Left forelimb (tissue), 1 donor: ENCODE measurements at regions not wholly inside any gene's neighbourhood (a gene's known extent, or its start where the extent isn't known, plus 50 kb on each side); places are given as distances from the start of the nearest gene placed in this dataset.
"Not testable (repeated sequence)": the region's sequence is repeated elsewhere in the genome, so short reads cannot be mapped to it uniquely, and the experiment has no call there.

Source experiments
- DNase-seq: peaks from one replicate; pipeline ENCODE4 v3.0.0-alpha.2; 2018; ENCODE audit warnings: low spot score

DNA sequence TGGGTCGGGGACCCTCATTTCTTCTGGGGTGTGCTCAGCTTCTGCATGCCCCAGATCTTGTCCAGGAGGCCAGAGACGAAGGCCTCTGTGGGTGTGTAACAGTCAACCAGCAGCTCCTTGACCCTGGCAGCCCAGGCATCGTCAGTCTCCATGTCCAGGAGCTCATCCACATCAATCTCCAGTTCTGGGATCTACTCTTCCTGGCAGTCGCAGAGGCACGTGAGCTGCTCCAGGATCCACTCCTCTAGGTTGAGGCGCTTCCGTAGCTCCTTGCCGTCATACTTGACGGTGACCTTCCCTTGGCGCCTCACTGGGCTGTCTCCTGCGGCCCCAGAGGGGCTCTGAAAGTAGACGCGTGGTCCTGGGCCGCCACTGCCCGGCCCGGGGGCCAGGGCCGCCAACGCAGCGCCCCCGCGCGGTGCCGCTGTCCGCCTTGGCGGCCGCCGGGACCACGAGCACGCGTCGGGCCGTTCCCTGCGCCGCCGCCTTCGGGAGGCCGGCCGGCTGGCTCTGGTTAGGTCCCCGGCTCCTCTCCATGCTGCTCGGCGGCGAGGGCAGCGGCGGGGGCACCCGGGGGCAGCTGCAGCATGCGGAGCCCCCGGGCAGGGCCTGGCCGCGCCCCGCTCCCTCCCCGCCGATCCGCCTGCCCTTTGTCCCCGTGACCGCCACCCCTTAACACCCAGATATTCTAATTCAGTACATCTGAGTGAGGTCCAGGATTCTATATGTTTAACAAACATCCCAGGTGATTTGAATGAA is 170.5 kb downstream of the SEPTIN7 start:
- DNase-seq: no peak

DNA sequence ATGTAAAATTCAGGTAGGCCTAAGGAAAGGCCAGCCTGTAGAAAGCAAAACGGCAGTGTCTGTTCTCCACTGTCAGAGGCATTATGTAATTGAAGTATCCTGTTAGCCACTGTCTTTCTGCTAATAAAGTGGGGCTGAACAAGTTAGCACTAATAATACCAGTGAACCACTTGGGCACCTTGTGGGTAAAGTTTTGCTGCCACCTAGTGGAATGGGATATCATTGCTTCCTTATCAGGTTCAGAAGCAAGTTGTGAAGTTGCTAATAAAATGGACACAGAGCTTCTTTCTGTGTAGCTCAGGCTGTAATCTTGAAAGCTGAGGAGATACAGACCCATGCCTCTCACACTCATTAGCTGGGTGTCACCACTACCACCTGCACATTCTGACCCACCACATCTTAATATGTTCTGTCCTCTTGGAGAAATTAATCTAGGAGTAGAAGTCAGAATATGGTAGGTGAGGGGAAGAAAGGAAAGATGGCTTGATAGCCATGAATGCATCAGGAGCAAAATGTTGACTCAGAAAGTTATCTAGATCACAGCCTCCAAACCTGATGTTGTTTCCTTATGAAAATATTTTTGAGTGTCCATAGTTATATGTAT is 175.1 kb downstream of the SEPTIN7 start:
- DNase-seq: no peak

DNA sequence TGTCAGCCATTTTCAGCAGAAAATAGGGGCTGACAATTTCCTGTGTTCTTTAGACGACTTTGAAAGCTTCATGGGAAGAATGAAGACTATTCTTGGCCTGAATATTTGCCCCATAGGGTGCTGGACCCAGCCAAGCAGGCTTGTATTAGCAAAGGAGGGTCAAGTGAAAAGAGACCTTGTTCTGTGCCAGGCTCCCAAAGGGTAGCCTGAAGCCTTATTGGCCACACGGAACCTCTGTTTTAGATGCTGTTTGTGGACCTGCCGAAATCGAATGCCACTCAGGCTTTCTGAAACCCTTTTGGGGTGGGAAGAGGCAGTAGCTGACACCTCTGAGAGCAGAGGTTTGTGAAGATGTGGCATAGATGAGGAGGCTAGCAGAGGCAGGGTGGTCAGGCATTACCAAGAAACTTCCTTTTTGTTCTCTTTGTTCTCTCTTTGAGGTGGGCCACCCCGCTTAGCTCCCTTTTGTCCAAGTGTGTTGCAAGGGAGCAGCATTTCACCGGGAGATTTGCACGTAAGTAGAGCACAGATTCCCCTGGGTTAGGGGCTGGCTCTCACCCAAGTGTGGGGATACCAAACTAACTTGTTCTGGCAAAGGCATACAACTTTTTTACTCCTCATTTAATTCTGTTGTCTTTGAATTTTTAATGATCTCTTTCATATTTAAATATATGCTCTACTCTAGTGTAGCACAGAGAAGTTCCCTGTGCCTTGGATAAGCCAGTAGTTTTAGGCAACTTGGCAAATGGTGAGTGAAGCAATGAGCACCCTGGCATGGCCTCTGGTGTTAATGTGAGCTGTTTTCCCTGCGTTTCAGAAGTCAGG is 174.0 kb upstream of the EEPD1 start:
- DNase-seq: not testable (repeated sequence)

DNA sequence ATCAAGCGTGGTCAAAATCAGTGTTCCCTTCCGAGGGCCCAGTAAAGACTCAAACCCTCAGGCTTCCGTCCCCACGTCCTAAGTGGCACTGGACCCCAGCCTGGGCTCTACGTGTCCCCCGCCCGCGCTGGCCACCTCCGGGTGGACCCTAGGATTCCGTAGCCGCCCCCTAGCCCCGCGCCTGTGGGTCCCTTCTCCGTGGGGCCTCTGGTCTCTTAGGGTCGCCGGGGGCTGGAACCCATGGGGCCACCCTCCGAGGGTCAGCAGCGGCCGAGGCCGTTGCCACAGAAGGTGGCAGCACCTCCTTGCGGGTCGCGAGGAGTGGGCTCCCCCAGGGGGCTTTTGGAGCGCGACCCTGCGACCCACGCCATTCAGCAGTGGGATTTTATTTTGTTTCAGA is 170.5 kb upstream of the EEPD1 start:
- no peak for DNase-seq

DNA sequence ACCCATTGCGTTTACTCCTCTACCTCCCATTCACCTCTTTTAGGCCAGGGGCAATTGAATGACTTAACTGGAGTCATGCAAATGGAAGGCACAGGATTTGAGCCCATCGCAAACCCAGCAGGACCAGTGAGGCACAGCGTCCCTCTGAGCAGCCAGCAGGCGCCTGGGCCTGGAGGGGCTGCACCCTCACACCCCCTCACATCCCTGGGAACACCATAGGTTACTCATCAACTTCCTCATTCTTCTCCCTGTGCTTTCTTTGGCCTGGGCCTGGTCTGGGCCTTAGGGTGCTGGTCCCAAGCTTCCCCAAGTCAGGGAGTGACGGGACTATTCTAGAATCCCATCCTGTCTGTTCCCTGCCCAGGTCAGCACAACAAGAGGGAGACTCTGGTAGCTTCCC is 169.4 kb upstream of the EEPD1 start:
- no peak for DNase-seq

DNA sequence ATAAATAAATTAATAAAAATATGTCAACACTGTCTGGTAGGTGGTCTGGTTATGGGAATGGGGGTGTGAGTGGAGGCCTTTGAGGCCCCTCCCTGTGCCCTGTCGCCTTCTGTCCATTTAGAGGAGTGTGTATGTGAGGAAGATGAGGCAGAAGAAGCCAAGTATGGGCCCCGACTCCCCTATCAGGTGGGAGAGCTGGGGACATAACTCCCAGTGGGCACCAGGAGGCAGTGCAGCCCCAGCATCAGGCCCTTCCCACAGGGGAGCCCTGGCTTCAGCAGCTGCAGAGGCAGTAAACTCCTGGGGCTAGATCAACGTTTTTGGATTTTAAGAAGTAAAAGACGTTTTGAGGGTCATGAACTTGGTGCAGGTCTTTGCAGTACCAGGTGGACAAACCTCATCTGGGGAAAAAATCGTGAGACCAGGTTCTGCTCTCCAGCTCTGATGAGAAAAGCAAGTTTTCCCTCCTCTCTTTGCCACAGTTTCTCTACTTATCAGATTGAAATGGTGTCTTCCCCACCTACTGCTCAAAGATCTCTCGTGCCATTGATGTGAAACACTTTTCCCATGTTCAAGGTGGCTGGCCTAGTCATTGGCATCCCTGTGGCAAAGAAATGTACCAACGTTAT is 167.8 kb upstream of the EEPD1 start:
- peak; percentile 82 for DNase-seq

DNA sequence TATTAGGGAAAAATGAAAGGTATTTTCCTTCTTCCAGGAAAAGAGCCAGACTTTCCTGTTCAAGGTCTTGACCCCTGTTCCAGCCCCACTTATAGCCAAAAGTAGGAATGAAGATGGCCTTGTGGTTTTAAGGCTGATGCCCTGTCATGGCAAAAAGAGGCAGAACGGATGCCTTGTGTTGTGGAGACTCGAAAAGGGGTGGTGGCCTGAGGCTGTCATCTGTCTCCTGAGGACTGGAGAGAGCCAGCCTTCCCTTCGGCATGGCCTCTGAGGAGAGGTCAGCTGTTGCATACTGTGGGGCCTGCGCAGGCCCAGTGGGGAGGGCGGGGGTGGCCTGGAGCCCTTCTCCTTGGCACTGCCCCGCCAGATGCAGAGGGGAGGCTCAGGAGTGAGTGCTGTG is 166.0 kb upstream of the EEPD1 start:
- no peak for DNase-seq

DNA sequence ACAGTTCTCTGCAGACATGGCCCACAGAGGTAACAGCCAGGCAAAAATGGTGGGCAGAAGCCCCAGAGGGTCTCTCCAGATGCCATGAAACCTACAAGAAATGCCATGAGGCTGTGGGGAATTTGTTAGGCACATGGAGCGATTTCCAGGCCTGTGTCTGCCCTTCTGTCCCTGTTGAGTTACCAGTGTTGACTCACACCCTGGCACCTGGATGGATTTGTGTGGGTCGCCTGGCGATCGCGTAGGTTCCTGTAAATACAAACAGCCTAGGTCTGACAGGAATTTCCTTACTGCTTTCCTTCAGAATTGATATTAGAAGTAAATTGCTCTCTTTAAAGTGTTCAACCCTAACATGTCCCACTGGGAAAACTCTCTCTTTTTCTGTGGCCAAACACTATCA is 164.9 kb upstream of the EEPD1 start:
- no peak for DNase-seq

DNA sequence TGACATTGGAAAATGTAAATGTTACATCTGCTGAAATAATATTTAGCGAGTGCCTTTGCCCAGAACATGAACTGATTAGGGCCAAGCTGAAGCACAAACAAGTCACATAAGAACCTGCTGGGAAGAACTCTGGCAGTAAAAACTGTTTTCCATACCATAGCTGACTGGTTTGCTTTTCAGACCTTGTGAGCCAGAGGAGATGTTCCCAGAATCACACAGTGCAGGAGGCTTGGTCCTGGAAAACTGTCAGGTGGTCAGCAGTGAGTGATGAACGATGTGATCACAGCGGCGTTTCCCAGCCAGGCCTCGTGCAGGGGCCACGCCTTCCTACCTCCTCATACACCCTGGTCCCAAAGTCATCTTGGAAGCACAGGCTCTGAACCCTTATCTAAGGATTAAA is 164.2 kb upstream of the EEPD1 start:
- no peak for DNase-seq

DNA sequence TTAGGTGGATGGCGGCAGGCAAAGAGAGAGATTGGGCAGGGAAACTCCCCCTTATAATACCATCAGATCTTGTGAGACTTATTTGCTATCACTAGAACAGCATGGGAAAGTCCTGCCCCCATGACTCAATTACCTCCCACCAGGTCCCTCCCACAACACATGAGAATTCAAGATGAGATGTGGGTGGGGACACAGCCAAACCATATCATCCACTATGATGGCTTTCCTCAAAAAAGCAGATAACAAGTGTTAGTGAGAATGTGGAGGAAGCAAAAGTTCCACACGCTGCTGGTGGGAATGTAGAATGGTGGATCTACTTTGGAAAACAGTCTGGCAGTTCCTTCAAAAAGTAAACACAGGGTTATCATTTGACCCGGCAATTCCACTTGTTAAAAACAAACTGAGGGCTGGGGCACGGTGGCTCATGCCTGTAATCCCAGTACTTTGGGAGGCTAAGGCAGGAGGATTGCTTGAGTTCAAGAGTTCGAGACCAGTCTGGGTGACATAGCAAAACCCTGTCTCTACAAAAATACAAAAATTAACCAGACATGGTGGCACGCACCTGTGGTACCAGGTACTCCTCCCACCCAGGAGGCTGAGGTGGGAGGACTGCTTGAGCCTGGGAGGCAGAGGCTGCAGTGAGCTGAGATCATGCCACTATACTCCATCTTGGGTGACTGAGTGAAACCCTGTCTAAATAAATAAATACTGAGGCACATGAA is 161.4 kb upstream of the EEPD1 start:
- DNase-seq: no peak

DNA sequence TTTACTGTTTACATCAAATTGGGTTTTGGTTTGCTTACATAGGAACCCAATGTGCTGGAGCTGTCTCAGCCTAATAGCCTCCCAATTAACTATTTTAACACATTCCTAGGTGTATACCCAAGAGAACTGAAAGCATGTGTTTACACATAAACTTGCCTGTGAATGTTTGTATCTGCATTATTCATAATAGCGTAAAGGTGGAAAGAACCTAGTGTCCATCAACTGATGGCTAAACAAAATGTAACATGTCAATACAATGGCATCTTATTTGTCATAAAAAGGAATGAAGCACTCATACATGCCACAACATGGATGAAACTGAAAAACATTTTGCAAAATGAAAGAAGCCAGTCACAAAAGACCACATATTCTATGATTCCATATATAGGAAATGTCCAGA is 160.6 kb upstream of the EEPD1 start:
- no peak for DNase-seq

DNA sequence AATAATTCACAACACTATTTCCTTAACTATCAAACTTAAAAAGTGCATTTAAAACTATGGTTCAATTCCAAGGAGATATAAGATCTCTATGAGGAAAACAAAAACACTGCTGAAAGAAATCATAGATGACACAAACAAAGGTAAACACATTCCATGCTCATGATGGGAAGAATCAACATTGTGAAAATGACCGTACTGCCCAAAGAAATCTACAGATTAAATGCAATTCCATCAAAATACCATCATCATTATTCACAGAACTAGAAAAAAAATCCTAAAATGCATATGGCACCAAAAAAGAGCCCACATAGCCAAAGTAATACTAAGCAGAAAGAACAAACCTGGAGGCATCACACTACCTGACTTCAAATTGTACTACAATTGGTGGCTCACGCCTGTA is 159.9 kb upstream of the EEPD1 start:
- DNase-seq: no peak

DNA sequence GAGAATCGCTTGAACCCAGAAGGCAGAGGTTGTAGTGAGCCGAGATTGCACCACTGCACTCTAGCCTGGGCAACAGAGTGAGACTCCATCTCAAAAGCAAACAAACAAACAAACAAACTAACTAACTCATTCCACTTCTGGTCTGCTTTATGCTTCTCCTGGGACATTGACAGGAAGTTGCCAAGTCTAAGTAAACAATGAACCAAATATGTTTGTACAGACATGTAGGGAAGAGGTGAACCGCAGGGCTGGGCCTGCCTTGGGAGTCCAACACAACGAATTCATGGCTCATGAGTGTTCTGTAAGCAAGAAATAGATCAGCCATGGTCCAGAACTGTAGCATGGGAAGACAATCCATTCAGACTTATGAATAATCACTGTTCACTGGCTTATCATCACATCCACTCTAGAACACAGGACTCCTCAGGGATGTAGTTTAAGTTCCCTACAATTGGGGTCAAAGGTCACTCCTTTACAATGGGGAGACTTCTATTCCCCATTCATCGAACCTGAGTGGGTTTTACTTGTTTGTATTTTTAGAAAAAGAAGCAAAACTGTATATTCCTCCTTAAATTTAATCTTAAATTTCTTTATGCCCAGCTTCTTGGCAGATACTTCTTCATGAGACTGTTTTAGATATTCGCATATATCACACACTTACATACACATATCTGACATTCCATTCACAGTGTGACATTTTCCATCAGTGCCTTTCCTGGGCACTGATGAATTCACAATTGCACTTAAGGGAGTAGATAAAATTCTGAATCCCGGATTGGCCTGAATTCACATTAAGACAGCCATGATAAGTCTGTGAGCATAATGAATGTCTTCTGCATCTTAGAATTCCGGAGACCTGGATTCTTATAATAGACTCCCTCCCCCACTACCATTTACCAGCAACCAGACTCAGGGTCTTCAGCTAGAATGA is 159.1 kb upstream of the EEPD1 start:
- no peak for DNase-seq

DNA sequence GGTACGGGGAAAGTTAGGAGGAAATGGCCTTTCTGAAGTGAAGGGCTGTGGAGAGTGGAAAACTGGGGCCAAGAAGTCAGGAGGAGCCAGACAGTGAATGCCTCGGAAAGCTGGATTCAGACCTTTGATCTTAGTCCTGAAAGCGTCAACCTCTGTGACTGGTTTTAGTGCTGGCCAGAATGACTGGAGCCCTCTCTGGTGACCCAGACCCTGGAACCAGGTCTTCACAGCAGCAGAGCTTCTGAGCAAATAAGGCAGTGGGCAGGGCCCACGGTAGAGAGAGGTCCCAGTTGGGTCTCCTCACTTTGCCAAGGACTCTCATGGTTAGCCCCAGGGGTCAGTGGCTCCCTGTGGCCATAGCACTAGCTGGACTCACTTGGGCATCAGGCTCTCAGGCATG is 157.7 kb upstream of the EEPD1 start:
- DNase-seq: no peak

DNA sequence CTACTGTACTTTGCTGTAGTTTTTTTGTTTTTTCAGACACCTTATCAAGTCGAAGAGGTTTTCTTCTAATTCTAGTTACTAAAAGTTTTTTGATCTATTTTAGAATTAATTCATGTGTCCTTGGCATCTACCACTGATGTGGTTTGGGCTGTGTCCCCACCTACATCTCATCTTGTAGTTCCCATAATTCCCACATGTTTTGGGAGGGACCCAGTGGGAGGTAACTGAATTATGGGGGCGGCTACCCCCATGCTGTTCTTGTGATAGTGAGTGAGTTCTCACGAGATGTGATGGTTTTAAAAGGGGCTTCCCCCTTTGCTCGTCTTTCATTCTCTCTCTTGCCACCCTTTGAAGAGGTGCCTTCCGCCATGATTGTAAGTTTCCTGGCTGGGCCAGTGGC is 154.6 kb upstream of the EEPD1 start:
- DNase-seq: no peak

DNA sequence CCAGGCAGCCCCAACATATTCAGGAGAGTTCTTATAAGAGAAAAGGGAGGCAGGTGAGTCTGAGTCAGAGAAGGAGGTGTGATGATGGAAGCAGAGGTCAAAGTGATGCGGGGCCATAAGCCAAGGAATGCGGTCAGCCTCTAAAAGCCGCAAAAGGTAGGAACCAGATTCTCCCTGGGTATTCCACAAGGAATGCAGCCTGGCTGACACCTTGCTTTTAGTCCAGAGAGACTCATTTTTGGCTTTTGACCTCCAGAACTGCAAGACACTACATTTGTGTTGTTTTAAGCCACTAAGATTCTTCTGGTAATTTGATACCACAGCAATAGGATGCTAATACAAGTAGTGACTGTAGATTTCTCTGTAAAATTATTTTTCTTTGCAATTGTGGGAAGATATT is 151.5 kb upstream of the EEPD1 start:
- DNase-seq: no peak

DNA sequence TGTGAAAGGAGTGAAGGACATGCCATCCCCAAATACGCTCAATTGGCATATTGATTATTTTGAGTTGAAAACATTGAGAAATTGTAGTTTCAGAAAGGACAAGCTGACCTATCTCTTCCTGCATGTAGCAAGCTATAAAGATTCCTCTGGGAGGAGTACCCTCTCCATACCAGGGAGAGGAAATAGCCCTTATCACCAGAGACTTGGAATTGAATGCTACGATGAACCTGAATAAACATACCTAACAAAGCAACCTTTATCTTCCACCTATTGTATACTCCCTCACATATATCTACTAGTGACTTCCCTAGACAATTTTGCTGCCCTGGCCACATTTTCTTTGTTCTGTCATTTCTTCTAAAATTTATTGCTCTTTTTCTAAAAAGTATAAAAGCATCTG is 150.2 kb upstream of the EEPD1 start:
- no peak for DNase-seq

DNA sequence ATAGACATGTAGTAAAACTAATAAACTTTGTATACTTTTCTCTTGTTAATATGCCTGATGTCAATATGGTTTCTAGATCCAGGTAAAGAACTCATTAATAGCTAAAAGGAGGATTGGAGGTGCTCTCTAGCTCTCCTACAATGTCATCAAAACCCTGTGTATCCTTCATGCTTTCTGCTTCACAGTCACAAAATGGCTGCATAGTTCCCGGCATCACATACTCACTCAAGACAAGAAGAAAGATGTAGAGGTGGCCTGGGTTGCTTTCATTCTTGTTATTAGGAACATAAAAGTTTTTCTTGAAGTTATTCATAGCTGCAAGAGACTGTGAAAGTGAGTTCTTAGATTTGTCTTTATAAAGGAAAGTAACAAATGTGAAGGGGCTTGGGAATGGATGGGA is 149.7 kb upstream of the EEPD1 start:
- no peak for DNase-seq

DNA sequence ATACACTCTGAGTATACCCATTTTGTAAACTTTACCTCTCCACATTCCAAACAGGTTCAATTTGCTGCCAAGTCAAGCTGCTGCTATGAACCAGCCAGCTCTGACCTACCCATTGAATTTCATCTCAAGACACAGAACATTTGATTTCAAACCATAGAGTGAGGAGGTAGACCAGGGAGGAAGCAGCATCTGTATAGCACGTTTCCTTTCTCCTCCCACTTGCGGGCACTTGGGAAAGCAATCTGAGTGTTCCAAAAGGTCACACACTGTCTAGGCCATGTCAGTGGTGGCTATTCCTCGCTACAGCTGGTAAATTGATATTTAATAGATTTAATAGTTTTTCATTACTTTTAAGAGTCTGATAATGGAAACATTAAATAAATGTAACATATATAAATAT is 147.8 kb upstream of the EEPD1 start:
- no peak for DNase-seq

DNA sequence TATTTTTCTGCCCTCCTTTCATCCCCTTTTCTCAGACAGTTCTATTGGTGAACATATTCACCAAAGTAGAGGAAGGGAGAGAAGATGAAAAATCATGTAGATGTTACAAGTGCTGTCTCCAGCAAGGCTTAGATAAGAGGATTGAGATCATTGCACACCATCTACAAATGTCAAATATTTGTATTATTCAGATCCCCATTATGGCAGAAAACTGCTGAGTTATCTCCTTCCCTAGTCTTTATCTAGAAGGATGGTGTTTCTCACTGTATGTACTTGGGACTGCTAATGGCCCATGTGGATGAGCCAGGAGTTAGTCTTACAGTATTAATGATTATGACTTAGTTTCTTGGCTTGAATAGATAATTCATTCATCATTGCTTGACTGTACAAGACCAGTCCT is 147.2 kb upstream of the EEPD1 start:
- DNase-seq: no peak

DNA sequence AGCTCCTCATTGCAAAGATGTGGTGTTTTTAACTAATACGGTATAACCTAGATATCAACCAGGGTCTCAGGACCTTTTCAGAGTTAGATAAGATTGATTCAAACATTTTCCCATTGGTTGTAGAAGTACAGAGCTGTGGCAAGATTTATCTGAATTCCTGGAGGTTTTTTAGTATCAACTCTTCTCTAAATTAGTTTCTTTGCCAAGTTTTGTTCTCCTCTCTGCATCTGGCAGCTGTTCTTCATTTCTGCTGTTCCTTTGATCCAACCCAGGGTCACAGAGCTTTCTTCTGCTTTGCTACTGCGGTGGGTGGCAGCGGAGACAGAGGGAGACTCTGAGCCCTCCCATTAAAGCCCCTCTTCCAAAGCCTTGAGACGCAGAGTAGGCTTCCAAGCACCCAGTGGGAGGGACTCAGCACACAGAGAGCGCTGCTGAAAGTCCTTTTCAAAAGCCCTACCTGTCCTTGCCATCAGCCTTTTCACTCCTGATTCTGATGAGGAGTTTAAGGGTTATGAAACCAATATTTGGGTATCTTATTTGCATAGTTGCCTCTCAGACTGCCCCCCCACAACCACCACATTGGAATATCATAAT is 146.3 kb upstream of the EEPD1 start:
- no peak for DNase-seq
